Stromal cell of bone marrow (primary cell): ENCODE measurements at regions not wholly inside any gene's neighbourhood (a gene's known extent, or its start where the extent isn't known, plus 50 kb on each side); places are given as distances from the start of the nearest gene placed in this dataset.
"Not testable (repeated sequence)": the region's sequence is repeated elsewhere in the genome, so short reads cannot be mapped to it uniquely, and the experiment has no call there.

Experiments
- DNase-seq: peaks from one replicate; pipeline ENCODE4 v3.0.0-alpha.2; 2012; ENCODE audit warnings: low read depth

DNA sequence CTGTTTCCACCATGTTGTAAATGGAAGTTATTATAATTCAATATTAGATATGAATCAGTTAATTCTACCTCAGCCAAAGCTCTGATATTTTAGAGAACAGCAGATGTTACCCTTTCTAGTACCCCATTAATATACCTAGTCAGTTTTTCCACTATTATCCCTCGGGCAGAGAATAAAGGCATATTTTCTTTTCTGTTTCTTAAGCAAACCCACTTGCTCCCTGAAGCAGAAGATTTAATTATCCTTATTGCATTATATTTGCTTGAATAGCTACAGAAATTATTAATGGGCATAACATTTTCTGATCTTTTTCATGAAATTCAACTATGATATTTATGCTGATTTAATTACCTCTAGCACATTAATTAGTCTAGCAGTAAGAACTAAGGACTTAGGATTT lies 832.9 kb upstream of the FBXO33 start:
- no peak for DNase-seq

DNA sequence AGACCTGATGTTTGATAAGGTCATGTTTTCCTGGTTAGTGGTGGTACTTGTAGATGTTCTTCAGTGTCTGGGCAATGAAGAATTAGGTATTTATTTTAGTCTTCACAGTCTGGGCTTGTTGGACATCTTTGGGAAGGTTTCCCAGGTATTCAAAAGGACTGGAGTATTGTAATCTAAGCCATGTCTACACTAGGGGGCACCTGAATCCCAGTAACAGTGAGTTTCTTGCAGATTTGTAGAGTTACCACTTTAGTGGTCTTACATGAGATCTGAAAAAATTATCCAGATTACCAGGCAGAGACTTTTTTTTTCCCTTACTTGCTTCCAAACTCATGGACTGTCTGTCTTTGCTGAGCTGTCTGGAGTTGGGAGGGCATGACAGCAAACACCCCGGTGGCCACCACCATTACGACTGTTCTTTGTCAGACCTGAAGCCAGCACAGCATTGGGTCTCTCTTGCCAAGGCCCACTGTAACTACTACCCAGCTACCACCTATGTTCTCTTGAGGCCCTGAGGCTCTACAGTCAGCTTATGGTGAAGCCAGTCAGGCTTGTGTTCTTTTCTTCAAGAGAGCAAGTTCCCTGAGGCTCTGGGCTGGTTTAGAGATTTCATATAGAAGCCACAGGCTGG lies 820.7 kb upstream of the FBXO33 start:
- no peak for DNase-seq

DNA sequence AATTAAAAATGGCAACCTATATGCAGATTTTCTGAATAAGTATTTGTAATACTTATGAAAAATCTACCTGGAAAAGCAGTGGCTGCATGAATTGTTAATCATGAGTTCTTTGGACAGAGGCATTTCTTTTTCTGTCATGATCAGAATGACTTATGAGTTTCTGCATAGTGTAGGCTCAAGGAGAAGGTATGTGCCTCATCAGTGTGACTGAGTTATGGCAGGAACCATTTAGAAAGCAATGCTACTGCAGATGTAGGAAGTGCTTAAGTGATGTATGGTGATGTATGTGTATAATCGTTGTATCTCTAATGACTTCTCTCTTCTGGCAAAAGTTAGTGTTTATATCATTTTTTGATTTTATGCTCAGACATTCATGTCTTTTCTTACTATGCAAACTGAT lies 816.4 kb upstream of the FBXO33 start:
- DNase-seq: no peak

DNA sequence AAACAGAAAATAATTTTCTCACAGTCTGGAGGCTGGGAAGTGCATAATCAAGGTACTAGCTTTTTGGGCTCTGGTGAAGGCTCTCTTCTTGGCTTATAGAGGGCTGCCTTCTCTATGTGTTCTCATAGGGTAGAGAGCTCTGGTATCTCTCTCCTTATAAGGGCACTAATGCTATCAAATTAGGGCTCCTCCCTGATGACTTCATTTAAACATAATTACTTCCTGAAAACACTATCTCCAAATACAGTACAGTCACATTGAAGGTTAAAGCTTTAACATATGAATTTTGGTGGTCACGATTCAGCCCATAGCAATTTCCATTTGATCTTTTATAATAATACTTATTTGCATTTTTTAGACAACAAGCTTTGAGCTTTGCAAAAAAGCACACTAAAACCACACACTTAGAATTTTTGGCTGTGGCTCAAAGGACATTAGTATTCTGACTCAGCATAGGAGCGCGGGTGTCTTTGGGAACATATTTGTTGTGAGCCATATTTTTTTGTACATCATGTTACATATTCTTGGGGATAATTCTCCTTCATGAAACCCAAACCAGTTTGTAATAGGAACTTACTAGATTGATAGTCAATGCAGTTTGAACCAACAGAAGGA lies 808.1 kb upstream of the FBXO33 start:
- DNase-seq: no peak

DNA sequence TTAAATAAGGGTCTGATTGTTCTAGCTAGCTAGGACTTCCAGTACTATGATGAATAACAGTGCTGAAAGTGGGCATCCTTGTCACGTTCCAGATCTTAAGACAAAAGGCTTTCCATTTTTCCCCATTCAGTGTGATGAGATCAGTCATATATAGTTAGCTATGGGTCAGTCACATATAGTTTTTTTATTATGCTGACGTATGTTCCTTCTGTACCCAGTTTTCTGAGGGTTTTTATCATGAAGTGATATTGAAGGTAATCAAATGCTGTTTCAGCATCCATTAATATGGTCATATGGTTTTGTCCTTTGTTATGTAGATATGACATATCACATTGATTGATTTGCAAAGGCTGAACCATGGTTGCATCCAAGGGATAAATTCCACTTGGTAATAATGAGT lies 800.1 kb upstream of the FBXO33 start:
- no peak for DNase-seq

DNA sequence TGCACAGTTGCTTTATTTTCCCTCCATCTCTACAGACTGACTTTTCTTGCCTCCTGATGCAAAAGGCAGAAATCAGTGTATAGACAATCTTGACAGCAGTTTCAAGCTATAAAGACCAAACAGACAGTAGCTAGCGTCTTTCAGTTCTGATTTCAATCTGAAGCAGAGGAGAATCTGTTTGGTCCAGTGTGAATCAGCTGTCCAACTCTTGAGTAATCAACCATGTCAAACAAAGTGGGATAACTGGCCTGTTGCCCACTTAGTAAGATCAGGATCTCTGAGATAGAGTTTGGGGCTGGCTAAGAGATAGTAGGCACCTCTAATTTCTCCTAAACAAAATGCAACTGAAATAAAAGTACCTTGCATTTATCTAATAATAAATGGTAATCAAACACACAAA lies 797.4 kb upstream of the FBXO33 start:
- no peak for DNase-seq

DNA sequence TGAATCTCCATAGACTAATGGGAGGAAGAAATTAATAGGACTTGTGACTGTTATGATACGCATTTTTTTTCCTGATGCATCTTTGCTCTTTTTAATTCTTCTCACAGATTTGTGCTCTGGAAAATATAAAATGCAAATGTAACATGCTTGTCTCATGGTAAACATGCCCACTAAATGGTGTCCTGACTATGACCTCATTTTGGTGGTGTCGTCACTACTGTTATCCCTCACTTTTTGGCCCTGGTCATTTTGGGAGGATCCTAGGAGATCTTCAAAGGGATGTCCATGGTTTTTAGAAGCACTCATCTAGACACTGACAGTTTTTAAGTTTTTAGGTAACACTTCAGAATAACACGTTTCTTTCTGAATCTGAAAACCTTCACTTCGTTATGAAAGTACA lies 790.8 kb upstream of the FBXO33 start:
- no peak for DNase-seq

DNA sequence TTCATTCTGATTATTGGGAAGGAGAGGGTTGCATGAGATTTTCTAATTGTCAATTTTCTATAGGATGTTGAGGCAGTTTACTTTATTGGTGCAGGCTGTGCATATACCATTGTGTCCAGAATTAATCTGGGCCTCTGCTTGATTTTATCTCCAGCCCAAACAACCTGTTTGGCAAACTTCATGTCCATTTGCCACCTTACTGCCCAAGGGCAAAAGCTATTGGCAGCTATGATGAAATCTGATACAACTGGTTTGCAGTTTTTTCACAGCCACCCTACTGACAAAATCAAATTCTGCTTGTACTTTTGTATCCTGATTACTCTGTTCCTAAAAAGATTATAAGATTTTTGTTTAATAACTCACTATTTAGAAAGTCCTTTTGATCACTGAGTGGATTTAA lies 789.2 kb upstream of the FBXO33 start:
- DNase-seq: no peak

DNA sequence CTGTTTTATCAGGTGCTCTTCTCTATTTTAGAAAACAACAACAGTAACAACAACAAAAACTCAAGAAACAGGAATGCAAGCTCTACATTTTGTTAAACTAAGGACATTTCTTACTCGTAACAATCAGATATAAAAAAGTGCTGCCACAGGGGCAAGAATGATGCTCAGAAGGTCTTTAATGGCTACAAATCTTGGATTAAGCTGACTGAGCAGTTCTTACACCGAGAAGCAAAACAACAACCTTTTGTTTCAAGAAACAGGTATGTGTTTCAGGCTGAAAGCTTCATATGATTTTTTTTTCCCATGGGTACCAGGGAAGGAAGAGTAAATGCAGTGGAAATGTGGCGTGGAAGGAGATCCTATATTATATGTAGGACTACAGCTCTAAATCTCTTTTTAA lies 786.8 kb upstream of the FBXO33 start:
- no peak for DNase-seq

GRCh38 chr14:40218282-40218941 lies 786.2 kb upstream of the FBXO33 start:
- DNase-seq: no peak

GRCh38 chr14:40216976-40217375 lies 784.7 kb upstream of the FBXO33 start:
- no peak for DNase-seq

GRCh38 chr14:40216408-40216807 lies 784.2 kb upstream of the FBXO33 start:
- DNase-seq: not testable (repeated sequence)

DNA sequence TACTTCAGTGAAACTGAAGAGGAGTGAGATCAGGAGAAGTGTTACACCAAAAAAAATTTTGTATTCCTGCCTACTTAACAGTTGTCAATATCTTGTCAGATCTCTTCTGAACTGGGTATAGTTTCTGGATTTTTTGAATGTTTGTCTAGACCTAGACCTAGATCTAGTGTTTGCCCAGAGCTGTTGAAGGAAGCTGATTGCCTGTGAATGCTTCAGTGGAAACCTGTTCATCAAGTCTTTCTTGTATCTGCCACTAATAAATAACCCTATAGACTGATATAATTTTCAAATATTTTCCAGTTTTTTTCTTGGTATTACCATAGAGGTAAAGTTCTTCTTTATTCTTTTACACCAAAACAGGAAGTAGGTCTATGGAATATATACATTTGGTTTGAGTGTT lies 781.5 kb upstream of the FBXO33 start:
- DNase-seq: no peak

- DNase-seq: no peak
Measured at GRCh38 chr14:40204441-40205175, 772.4 kb upstream of the FBXO33 start.

DNA sequence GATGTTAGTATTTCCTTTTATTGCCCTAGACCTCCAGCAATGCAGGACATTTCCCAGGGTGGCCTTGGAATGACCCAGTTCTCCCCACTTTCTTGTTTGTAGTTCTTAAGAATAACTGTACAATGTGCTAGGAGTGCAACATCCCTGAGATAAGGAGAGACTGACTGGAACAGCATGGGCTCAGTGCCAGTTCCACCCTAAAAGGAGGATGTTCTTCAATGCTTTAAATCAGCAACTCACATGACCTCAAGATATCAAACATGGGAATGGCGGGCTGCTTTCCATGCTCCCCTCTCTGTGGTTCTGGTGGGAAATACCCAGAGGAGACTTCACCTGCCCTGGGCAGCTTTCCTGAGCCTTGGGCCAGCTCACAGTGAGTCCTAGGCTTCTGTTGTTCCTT lies 766.9 kb upstream of the FBXO33 start:
- DNase-seq: no peak

GRCh38 chr14:40197344-40197743 lies 765.1 kb upstream of the FBXO33 start:
- DNase-seq: no peak

DNA sequence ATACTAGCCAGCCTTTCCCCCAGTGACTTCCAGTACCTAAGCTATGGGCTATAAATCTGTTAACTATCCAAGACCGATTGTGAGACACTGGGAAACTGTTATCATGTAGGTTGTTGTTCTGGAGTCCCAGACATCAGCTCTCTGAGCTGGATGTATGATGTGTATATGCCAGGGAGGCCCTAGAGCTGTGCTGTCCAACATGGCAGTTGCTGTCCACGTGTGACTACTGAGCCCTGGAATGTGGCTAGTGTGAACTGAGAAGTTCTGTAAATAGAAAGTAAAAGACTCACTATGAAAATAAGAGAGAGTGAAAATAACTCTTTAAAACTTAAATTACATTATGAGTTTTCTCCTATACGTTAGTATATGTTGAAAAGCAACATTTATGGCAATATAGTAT lies 755.8 kb upstream of the FBXO33 start:
- DNase-seq: peak; percentile 13

GRCh38 chr14:40164083-40164482 lies 731.9 kb upstream of the FBXO33 start:
- no peak for DNase-seq

DNA sequence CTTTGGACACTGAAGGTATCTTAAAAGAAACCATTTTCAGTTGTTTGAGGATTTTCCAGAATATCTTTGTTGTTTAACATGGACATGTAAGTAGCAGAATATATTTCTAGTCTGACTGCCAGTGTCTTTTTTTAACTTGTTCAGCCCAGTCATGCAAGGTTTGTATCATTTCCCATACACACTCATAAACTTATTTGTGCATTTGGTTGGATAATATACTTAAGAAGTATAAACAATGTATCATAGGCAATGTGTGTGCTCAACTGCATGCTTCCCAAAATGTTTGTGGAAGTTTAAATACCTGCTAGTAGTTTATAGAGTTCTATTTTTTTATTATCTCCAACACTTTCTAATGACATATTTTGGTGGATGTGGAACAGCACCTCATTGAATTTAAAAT lies 707.4 kb upstream of the FBXO33 start:
- no peak for DNase-seq

- no peak for DNase-seq
Measured at GRCh38 chr14:40133463-40133862, 701.2 kb upstream of the FBXO33 start.

GRCh38 chr14:40129159-40129558 lies 696.9 kb upstream of the FBXO33 start:
- no peak for DNase-seq

- DNase-seq: no peak
Measured at GRCh38 chr14:40123816-40124215, 691.6 kb upstream of the FBXO33 start.
